HL-60 (cell line): ENCODE measurements at regions not wholly inside any gene's neighbourhood (a gene's known extent, or its start where the extent isn't known, plus 50 kb on each side); places are given as distances from the start of the nearest gene placed in this dataset.

Experiments used
- DNase-seq, 2 experiments: peaks; one replicate each; pipeline ENCODE4 v3.0.0-alpha.2; 2010 to 2020; ENCODE audit warnings: low read depth in 1 of 2, low spot score in 1 of 2
- H3K27ac ChIP-seq: fragments of 250-450 bp; sonication (Bioruptor Pico); replicated peaks from 2 replicates; pipeline ENCODE4 v1.5.1; 2020; ENCODE audit warnings: mild to moderate bottlenecking, moderate library complexity
- H3K27me3 ChIP-seq: fragments of 250-450 bp; sonication (Bioruptor Pico); 2 replicates; pipeline ENCODE4 v1.5.1; 2021; ENCODE audit warnings: mild to moderate bottlenecking, moderate library complexity; ENCODE audit not compliant: insufficient read depth, poor library complexity, severe bottlenecking
- H3K4me3 ChIP-seq: replicated peaks from 2 replicates; pipeline ENCODE4 v1.5.1; 2011; ENCODE audit warnings: mild to moderate bottlenecking, control low read depth, low read length; ENCODE audit not compliant: insufficient read depth
- GABPA ChIP-seq: IDR thresholded peaks from 2 replicates; pipeline ENCODE4 v1.6.1; 2012; ENCODE audit warnings: low read depth
- POLR2AphosphoS5 ChIP-seq: IDR thresholded peaks from 2 replicates; pipeline ENCODE4 v1.6.1; 2012; ENCODE audit warnings: low read depth
- SPI1 ChIP-seq: IDR thresholded peaks from 2 replicates; pipeline ENCODE4 v1.6.1; 2012; ENCODE audit warnings: low read depth, mild to moderate bottlenecking, borderline replicate concordance
- TF ChIP-seq, protein P1 (sequence below): IDR thresholded peaks from one replicate; pipeline ENCODE4 v1.5.1; 2011; ENCODE audit warnings: low read length, control low read depth, inconsistent platforms; ENCODE audit not compliant: insufficient read depth
- TF ChIP-seq, protein P2 (sequence below): IDR thresholded peaks from 2 replicates; pipeline ENCODE4 v1.6.1; 2012; ENCODE audit warnings: low read depth; ENCODE audit not compliant: insufficient replicate concordance

DNA sequence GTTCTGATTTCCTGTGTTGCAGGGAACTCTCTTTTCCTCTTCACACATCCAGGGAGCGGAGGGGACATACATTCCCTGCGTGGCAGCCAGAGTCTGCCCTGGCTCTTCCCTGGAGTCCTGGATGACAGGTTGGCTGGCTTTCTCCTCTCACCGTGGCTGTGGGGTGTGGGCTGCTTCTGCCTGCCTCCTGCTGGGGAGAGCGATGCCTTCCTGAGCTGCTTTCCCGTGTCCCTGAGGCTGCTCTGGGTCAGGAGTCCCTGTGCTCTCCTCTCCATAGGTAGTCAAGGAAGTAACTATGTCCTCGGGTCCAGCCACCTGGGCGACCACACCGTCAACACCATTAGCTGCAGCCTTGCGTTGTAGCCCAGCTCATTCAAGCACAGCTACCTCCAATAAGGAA, 451.7 kb downstream of the QKI start:
- Histone ChIP-seq H3K27me3 (peaks cover under 1% of the 10 kb centered on the region), H3K4me3 (no peak overlapping the region), H3K27ac (no peak overlapping the region)
- no peak for DNase-seq
- TF ChIP-seq SPI1 = no peak
- TF ChIP-seq, protein P1, sequence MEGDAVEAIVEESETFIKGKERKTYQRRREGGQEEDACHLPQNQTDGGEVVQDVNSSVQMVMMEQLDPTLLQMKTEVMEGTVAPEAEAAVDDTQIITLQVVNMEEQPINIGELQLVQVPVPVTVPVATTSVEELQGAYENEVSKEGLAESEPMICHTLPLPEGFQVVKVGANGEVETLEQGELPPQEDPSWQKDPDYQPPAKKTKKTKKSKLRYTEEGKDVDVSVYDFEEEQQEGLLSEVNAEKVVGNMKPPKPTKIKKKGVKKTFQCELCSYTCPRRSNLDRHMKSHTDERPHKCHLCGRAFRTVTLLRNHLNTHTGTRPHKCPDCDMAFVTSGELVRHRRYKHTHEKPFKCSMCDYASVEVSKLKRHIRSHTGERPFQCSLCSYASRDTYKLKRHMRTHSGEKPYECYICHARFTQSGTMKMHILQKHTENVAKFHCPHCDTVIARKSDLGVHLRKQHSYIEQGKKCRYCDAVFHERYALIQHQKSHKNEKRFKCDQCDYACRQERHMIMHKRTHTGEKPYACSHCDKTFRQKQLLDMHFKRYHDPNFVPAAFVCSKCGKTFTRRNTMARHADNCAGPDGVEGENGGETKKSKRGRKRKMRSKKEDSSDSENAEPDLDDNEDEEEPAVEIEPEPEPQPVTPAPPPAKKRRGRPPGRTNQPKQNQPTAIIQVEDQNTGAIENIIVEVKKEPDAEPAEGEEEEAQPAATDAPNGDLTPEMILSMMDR = no peak
- TF ChIP-seq, protein P2, sequence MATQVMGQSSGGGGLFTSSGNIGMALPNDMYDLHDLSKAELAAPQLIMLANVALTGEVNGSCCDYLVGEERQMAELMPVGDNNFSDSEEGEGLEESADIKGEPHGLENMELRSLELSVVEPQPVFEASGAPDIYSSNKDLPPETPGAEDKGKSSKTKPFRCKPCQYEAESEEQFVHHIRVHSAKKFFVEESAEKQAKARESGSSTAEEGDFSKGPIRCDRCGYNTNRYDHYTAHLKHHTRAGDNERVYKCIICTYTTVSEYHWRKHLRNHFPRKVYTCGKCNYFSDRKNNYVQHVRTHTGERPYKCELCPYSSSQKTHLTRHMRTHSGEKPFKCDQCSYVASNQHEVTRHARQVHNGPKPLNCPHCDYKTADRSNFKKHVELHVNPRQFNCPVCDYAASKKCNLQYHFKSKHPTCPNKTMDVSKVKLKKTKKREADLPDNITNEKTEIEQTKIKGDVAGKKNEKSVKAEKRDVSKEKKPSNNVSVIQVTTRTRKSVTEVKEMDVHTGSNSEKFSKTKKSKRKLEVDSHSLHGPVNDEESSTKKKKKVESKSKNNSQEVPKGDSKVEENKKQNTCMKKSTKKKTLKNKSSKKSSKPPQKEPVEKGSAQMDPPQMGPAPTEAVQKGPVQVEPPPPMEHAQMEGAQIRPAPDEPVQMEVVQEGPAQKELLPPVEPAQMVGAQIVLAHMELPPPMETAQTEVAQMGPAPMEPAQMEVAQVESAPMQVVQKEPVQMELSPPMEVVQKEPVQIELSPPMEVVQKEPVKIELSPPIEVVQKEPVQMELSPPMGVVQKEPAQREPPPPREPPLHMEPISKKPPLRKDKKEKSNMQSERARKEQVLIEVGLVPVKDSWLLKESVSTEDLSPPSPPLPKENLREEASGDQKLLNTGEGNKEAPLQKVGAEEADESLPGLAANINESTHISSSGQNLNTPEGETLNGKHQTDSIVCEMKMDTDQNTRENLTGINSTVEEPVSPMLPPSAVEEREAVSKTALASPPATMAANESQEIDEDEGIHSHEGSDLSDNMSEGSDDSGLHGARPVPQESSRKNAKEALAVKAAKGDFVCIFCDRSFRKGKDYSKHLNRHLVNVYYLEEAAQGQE = no peak
- no peak for TF ChIP-seq GABPA
- TF ChIP-seq POLR2AphosphoS5 = no peak

DNA sequence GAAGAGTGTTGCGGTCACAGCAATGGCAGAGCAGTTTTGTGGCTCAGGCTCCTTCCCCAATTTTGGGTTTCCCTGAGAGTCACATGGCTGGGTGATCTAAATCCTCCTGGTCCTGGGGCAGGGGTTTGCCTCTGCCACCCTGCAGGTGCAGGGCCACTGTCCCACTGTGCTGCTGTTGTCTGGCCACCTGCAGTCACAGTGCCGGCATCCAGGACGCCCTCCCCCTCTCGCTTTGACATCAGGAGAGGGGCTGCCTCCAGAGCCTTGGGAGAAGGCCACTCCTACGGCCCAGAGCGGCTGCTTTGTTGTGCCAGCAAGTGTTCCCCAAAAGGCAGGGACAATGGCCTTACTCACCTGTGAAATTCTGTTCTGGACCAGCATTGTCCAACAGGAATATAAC, 449.0 kb downstream of the QKI start:
- H3K4me3 ChIP-seq = no peak overlapping the region
- TF ChIP-seq, protein P1 = no peak
- no peak for TF ChIP-seq GABPA
- TF ChIP-seq POLR2AphosphoS5 = no peak
- no peak for TF ChIP-seq SPI1
- TF ChIP-seq, protein P2 = no peak
- peaks cover 8% of the 10 kb centered on the region for H3K27me3 ChIP-seq
- DNase-seq = no peak
- H3K27ac ChIP-seq = no peak overlapping the region

DNA sequence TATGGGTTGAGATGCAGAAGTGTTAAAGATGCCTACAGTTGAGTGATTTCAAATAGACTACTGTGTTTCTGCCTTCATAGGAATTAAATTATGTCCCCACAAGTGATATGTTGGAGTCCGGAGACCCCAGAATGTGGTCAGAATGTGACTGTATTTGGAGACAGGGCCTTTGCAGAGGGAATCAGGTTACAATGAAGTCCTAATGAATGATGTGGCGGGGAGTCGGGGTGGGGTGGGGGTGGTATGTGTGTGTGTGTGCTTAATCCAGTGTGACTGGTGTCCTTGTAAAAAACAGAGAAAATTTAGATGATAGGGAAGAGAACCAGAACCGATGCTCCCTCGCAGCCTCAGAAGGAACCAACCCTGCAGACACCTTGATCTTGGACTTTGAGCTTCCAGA, 448.2 kb downstream of the QKI start:
- H3K27me3 ChIP-seq = peaks cover 8% of the 10 kb centered on the region

More for the DNA sequence above, 448.2 kb downstream of the QKI start:
- TF ChIP-seq, protein P1 = no peak
- no peak for TF ChIP-seq SPI1
- no peak for TF ChIP-seq POLR2AphosphoS5
- TF ChIP-seq, protein P2 = no peak
- TF ChIP-seq GABPA = no peak
- no peak for DNase-seq
- Histone ChIP-seq H3K4me3 (no peak overlapping the region), H3K27ac (no peak overlapping the region)
